AG04449 (cell line): ENCODE measurements at regions not wholly inside any gene's neighbourhood (a gene's known extent, or its start where the extent isn't known, plus 50 kb on each side); places are given as distances from the start of the nearest gene placed in this dataset.

Experiments
- CTCF ChIA-PET: fragments of 350-600 bp; formaldehyde crosslinking; extraction: SDS; loops from one replicate; lab custom pipeline; 2021; ENCODE audit warnings: antibody characterized with exemption; lab: Yijun Ruan, JAX
- POLR2A ChIA-PET: fragments of 400-600, 350-600 bp; formaldehyde crosslinking; extraction: SDS; loops from one replicate; lab custom pipeline; 2020; ENCODE audit warnings: antibody characterized with exemption, inconsistent platforms; lab: Yijun Ruan, JAX
- DNase-seq: peaks from one replicate; pipeline ENCODE4 v3.0.0-alpha.2; 2010; ENCODE audit warnings: low read depth, low spot score
- H3K4me3 ChIP-seq: 2 replicates; pipeline ENCODE4 v1.5.1; 2011; ENCODE audit warnings: low read depth, mild to moderate bottlenecking, control low read depth, low read length
- CTCF ChIP-seq: IDR thresholded peaks from one replicate; pipeline ENCODE4 v1.5.1; 2011; ENCODE audit warnings: mild to moderate bottlenecking, moderate library complexity, low read length, control low read depth, inconsistent platforms; ENCODE audit not compliant: insufficient read depth; ENCODE audit errors: missing control alignments

DNA sequence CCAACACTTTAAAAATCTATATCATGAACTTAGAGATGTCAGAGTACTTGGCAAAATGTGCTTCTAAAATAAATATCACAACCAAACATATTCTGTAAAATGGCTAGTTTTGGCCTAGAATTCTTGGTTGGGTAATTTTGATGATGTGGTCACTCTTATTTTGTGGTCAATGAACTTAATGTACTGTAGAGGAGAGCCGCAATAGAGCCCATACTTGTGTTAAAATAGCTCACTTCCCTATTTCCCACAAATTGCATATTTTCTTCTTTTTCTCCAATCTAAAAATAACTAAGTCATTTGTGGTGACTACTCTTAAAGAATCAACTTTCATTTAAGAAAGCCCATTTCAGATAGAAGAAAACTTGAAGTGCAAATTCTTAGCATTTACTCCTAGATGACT lies 619.4 kb downstream of the CCER1 start:
- H3K4me3 ChIP-seq, result no peak overlapping the region
- ChIA-PET POLR2A (no interaction called here), CTCF (interaction anchor here (1.0 kb wide), 1 partner anchor 793 kb away, joined by 3 read pairs; no protein-coding TSS in a partner anchor)
- no peak for TF ChIP-seq CTCF
- DNase-seq, result no peak

DNA sequence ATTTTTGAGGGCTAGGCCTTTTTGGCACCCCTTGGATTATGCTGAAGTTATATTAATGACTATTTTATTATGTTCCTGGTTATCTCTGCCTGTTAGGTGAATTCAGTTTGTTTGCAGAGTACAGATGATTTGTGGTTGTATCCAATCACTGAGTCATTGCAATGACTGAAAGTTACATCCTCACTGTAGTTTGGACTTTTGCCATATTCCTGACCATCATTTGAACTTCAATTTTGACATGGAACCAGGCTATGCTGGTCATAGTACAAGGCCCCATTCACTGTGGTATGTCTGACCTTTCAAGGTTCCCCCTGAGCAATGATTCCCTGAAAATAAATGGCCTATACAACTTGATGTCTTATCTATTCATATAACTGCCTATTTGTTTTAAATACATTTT lies 621.0 kb downstream of the CCER1 start:
- ChIA-PET POLR2A (no interaction called here), CTCF (no interaction called here)
- DNase-seq, result no peak
- H3K4me3 ChIP-seq, result no peak overlapping the region
- no peak for TF ChIP-seq CTCF

- ChIA-PET POLR2A (no interaction called here), CTCF (no interaction called here)
- no peak overlapping the region for H3K4me3 ChIP-seq
- DNase-seq, result no peak
- TF ChIP-seq CTCF, result no peak
Measured at GRCh38 chr12:90333424-90333823, 621.6 kb downstream of the CCER1 start.

- DNase-seq, result no peak
- no peak for TF ChIP-seq CTCF
- ChIA-PET POLR2A (no interaction called here), CTCF (no interaction called here)
- H3K4me3 ChIP-seq, result no peak overlapping the region
Measured at GRCh38 chr12:90331821-90332220, 623.2 kb downstream of the CCER1 start.

- no peak overlapping the region for H3K4me3 ChIP-seq
- POLR2A ChIA-PET, result no interaction called here
- no peak for TF ChIP-seq CTCF
- CTCF ChIA-PET, result no interaction called here
- no peak for DNase-seq
Measured at GRCh38 chr12:90331262-90331661, 622.6 kb upstream of the ATP2B1 start.

- no peak for DNase-seq
- ChIA-PET POLR2A (no interaction called here), CTCF (no interaction called here)
- no peak overlapping the region for H3K4me3 ChIP-seq
- TF ChIP-seq CTCF, result no peak
Measured at GRCh38 chr12:90327793-90328743, 619.4 kb upstream of the ATP2B1 start.
